SU-DHL-6 (cell line): ENCODE measurements at regions not wholly inside any gene's neighbourhood (a gene's known extent, or its start where the extent isn't known, plus 50 kb on each side); places are given as distances from the start of the nearest gene placed in this dataset.

Experiments
- H2AFZ ChIP-seq: fragments of 200-600 bp; sonication (generic); 2 replicates; pipeline ENCODE4 v1.6.1; 2014; ENCODE audit warnings: low read depth, mild to moderate bottlenecking, moderate library complexity, mixed read lengths, antibody characterized with exemption, low read length; ENCODE audit not compliant: severe bottlenecking
- H3F3A ChIP-seq: fragments of 200-600 bp; shearing (Covaris generic); 2 replicates; pipeline ENCODE4 v1.6.0; 2016; ENCODE audit warnings: antibody characterized with exemption, mild to moderate bottlenecking; ENCODE audit not compliant: insufficient read depth
- H3K27ac ChIP-seq: fragments of 200-600 bp; sonication (generic); 2 replicates; pipeline ENCODE4 v1.5.1; 2016; ENCODE audit warnings: low read depth, mild to moderate bottlenecking, low read length, moderate library complexity, mixed read lengths
- H3K27me3 ChIP-seq: fragments of 200-600 bp; sonication (generic), shearing (Covaris generic); 2 replicates; pipeline ENCODE4 v1.6.0; 2014; ENCODE audit warnings: mild to moderate bottlenecking, low read length
- H3K36me3 ChIP-seq: fragments of 200-600 bp; sonication (generic); 2 replicates; pipeline ENCODE4 v1.6.1; 2014; ENCODE audit warnings: mild to moderate bottlenecking, low read length, mixed read lengths
- H3K4me2 ChIP-seq: fragments of 300-600, 200-600 bp; shearing (Covaris generic), sonication (generic); 2 replicates; pipeline ENCODE4 v1.6.0; 2014; ENCODE audit warnings: low read length, low read depth, mild to moderate bottlenecking; ENCODE audit not compliant: poor library complexity, severe bottlenecking
- H3K4me3 ChIP-seq: fragments of 200-600 bp; sonication (generic); 2 replicates; pipeline ENCODE4 v1.5.1; 2014; ENCODE audit warnings: antibody characterized with exemption, low read length, mild to moderate bottlenecking, mixed read lengths; ENCODE audit not compliant: insufficient read depth, poor library complexity, severe bottlenecking
- H3K79me2 ChIP-seq: fragments of 200-600 bp; sonication (generic); 2 replicates; pipeline ENCODE4 v1.6.1; 2014; ENCODE audit warnings: mild to moderate bottlenecking, low read length, moderate library complexity; ENCODE audit not compliant: insufficient read depth
- H3K9ac ChIP-seq: fragments of 200-600 bp; sonication (generic); 2 replicates; pipeline ENCODE4 v1.7.0; 2014; ENCODE audit warnings: mild to moderate bottlenecking, low read length
- H3K9me2 ChIP-seq: fragments of 200-600 bp; sonication (generic); replicated peaks from 2 replicates; pipeline ENCODE4 v1.6.1; 2014; ENCODE audit warnings: low read length; ENCODE audit not compliant: insufficient read depth
- H3K9me3 ChIP-seq: fragments of 200-600 bp; sonication (generic); 2 replicates; pipeline ENCODE4 v1.6.1; 2014; ENCODE audit warnings: low read length, mixed read lengths; ENCODE audit not compliant: insufficient read depth
- H4K20me1 ChIP-seq: fragments of 200-600 bp; sonication (generic); 2 replicates; pipeline ENCODE4 v1.6.1; 2014; ENCODE audit warnings: low read depth, mild to moderate bottlenecking, antibody characterized with exemption, low read length, moderate library complexity, mixed read lengths
- EZH2phosphoT487 ChIP-seq: fragments of 200-600 bp; sonication (generic), shearing (Covaris generic); conservative IDR thresholded peaks from 2 replicates; pipeline ENCODE4 v1.6.1; 2018; ENCODE audit warnings: mild to moderate bottlenecking, antibody characterized with exemption, low read length, moderate library complexity, mixed read lengths
- TF ChIP-seq, protein P1 (sequence below): fragments of 200-600 bp; sonication (generic); IDR thresholded peaks from one replicate; pipeline ENCODE4 v1.5.1; 2017; ENCODE audit warnings: antibody characterized with exemption, mild to moderate bottlenecking, low read length, moderate library complexity; ENCODE audit not compliant: insufficient read depth, poor library complexity, severe bottlenecking

DNA sequence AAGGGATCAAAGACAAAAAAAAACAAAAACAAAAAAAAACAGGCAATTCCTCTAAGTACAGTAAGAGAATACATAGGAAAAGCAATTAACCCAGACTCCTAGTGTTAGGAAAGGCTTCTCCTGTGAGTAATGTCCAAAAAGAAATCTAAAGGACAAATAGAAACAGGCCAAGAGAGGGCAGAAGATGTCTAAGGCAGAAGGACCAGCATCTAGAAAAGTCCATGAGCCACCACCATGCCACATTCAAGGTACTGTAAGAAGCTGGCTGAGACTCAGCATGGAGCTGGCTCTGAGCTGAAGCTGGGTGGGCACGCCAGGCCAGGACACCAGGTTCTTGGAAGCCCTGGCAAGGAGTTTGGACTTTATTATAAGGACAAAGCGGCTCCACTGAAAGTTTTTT, 118.1 kb upstream of the FRY start:
- Histone ChIP-seq H3K27ac (no peak overlapping the region), H3K9ac (no peak overlapping the region), H3K9me3 (no peaks in the 10 kb centered on the region), H3K36me3 (no peaks in the 10 kb centered on the region), H3K4me3 (no peak overlapping the region), H3K9me2 (no peaks in the 10 kb centered on the region), H2AFZ (no peak overlapping the region), H4K20me1 (no peaks in the 10 kb centered on the region), H3F3A (no peaks in the 10 kb centered on the region), H3K79me2 (no peaks in the 10 kb centered on the region), H3K27me3 (no peaks in the 10 kb centered on the region), H3K4me2 (no peak overlapping the region)
- no peak for TF ChIP-seq EZH2phosphoT487
- TF ChIP-seq, protein P1, sequence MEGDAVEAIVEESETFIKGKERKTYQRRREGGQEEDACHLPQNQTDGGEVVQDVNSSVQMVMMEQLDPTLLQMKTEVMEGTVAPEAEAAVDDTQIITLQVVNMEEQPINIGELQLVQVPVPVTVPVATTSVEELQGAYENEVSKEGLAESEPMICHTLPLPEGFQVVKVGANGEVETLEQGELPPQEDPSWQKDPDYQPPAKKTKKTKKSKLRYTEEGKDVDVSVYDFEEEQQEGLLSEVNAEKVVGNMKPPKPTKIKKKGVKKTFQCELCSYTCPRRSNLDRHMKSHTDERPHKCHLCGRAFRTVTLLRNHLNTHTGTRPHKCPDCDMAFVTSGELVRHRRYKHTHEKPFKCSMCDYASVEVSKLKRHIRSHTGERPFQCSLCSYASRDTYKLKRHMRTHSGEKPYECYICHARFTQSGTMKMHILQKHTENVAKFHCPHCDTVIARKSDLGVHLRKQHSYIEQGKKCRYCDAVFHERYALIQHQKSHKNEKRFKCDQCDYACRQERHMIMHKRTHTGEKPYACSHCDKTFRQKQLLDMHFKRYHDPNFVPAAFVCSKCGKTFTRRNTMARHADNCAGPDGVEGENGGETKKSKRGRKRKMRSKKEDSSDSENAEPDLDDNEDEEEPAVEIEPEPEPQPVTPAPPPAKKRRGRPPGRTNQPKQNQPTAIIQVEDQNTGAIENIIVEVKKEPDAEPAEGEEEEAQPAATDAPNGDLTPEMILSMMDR, result no peak

DNA sequence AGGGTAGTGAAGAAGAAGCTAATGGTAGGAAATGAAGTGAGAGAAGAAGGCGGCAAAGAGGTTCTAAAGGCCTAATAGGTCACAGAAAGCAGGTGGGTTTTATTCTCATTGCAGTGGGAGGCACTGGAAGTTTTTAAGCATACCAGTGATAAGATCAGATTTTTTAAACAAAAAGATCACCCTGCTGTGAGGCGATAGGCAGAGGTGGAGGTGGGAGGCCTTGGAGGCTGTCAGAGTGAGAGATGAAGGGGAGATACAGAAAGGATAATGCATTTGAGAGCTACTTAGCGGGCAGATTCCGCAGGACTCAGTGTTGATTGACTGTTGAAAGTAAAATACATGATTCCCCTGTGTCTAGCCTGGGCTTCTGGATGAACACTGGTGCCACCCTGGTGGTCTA, 116.7 kb upstream of the FRY start:
- H3K27ac ChIP-seq, result no peak overlapping the region
- TF ChIP-seq, protein P1, result no peak
- no peak for TF ChIP-seq EZH2phosphoT487

DNA sequence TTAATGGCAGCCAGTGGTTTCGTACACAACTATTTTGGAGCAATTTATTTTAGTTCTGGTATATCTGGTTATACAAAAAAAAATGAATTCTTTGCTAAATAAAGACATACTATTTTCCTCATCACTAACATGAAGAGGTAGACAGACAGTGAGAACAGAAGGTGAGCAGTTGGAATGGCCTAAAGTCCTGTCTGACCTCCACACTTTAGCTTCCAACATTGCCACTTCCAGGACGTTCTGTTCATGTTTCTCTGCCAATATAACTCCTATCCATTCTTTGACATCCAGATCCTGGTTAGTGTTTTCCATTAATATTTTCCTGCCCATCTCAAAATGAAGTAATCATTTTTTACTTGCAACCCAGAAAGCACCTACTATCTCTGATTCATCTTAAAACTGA, 112.9 kb upstream of the FRY start:
- no peak overlapping the region for H3K9ac ChIP-seq
- H3K79me2 ChIP-seq, result no peaks in the 10 kb centered on the region
- H4K20me1 ChIP-seq, result no peaks in the 10 kb centered on the region; the same call in 1 of the 2 replicates
- H3K9me2 ChIP-seq, result no peaks in the 10 kb centered on the region
- H3K36me3 ChIP-seq, result no peaks in the 10 kb centered on the region
- no peaks in the 10 kb centered on the region for H3K9me3 ChIP-seq
- H3K4me3 ChIP-seq, result no peak overlapping the region
- H3K4me2 ChIP-seq, result no peak overlapping the region
- no peaks in the 10 kb centered on the region for H3K27me3 ChIP-seq
- no peak overlapping the region for H2AFZ ChIP-seq
- no peak for TF ChIP-seq EZH2phosphoT487
- TF ChIP-seq, protein P1, result no peak
- no peaks in the 10 kb centered on the region for H3F3A ChIP-seq
- H3K27ac ChIP-seq, result no peak overlapping the region

More for the DNA sequence above, 116.7 kb upstream of the FRY start:
- H3K4me2 ChIP-seq, result no peak overlapping the region
- no peak overlapping the region for H2AFZ ChIP-seq
- no peaks in the 10 kb centered on the region for H3K36me3 ChIP-seq
- H3K79me2 ChIP-seq, result no peaks in the 10 kb centered on the region
- H3K9me2 ChIP-seq, result no peaks in the 10 kb centered on the region
- H3K9me3 ChIP-seq, result no peaks in the 10 kb centered on the region
- H4K20me1 ChIP-seq, result no peaks in the 10 kb centered on the region
- no peak overlapping the region for H3K4me3 ChIP-seq
- no peaks in the 10 kb centered on the region for H3K27me3 ChIP-seq
- H3F3A ChIP-seq, result no peaks in the 10 kb centered on the region
- no peak overlapping the region for H3K9ac ChIP-seq
